Right lobe of liver (tissue), 6 donors: ENCODE measurements at regions not wholly inside any gene's neighbourhood (a gene's known extent, or its start where the extent isn't known, plus 50 kb on each side); places are given as distances from the start of the nearest gene placed in this dataset.

Experiments
- ATAC-seq, 4 donors: fragments of 200-7000 bp; cut with Tn5 transposase; one replicate each; pipeline ENCODE4 v1.9.1; 2020; ENCODE audit warnings: mild to moderate bottlenecking in 4 of 4, moderate library complexity in 4 of 4
- DNase-seq, 3 donors: peaks; one replicate each; pipeline ENCODE4 v3.0.0-alpha.2; 2020
- H3K27ac ChIP-seq, 3 donors: fragments of 200-600 bp; one replicate each; pipeline ENCODE4 v1.8.0; 2022
- H3K27me3 ChIP-seq, 2 donors: fragments of 200-600 bp; one replicate each; pipeline ENCODE4 v1.8.0; 2022
- H3K36me3 ChIP-seq, 4 donors: fragments of 200-600 bp; sonication (generic) in 1 of 4; one replicate each; pipeline versions ENCODE4 v1.5.1 to v1.8.0; 2017 to 2022; ENCODE audit warnings: control low read depth in 1 of 4
- H3K4me1 ChIP-seq, 4 donors: fragments of 200-600 bp; sonication (generic) in 1 of 4; one replicate each; pipeline versions ENCODE4 v1.5.1 to v1.8.0; 2017 to 2022; ENCODE audit warnings: control low read depth in 1 of 4
- H3K4me3 ChIP-seq, 3 donors: fragments of 200-600 bp; one replicate each; pipeline ENCODE4 v1.8.0; 2022
- H3K9me3 ChIP-seq, 4 donors: fragments of 200-600 bp; sonication (generic) in 1 of 4; one replicate each; pipeline versions ENCODE4 v1.5.1 to v1.8.0; 2017 to 2022; ENCODE audit warnings: control low read depth in 1 of 4
- CTCF ChIP-seq, 4 donors: fragments of 200-600 bp in 3 of 4; fragments of 450-650 bp in 1 of 4; IDR thresholded peaks; one replicate each; pipeline versions ENCODE4 v1.5.1 to v1.8.0; 2016 to 2022; ENCODE audit warnings: antibody characterized with exemption in 4 of 4, mild to moderate bottlenecking in 2 of 4
- POLR2A ChIP-seq: fragments of 450-650 bp; IDR thresholded peaks from one replicate; pipeline ENCODE4 v1.6.1; 2017; ENCODE audit warnings: antibody characterized with exemption, mild to moderate bottlenecking
- WGBS: methylation state at CpG from one replicate; pipeline ENCODE4 v1.1.6; 2018; ENCODE audit warnings: low coverage, low lambda C conversion rate; ENCODE audit not compliant: insufficient coverage; ENCODE audit errors: missing lambda C conversion rate; 5-methylcytosine and 5-hydroxymethylcytosine counted together
- intact Hi-C, 2 donors: fragments of 100-400 bp; cut with DNase I; formaldehyde crosslinking; loops; one replicate each; pipeline versions ENCODE4 v1.11.2 to v1.14.1; 2022
- donor health status: DM: no; HTN: yes; CAD: no.
- donor health status: DM: no; HTN: no; CAD: no.
- donor health status: DM: no; HTN: no; CAD: no.
- donor health status: DM: no; HTN: yes; CAD: no.
- donor health status: DM: no; HTN: yes; CAD: no.

- intact Hi-C loops, result no loop called here
- H3K27me3 ChIP-seq, result no peaks in the 10 kb centered on the region
- 86% methylated on average over 1 of the region's 1 CpG for WGBS
- no peaks in the 10 kb centered on the region for H3K36me3 ChIP-seq
- H3K4me1 ChIP-seq, result no peaks in the 10 kb centered on the region
- H3K9me3 ChIP-seq, result no peaks in the 10 kb centered on the region
- ATAC-seq (peak in 1 of 4 donors; percentile 50), DNase-seq (no peak)
- no peak overlapping the region for H3K27ac ChIP-seq
- TF ChIP-seq CTCF (IDR thresholded peaks at IDR 0.05) (no peak), POLR2A (no peak)
- H3K4me3 ChIP-seq, result no peak overlapping the region
These were observed 76.4 kb upstream of the NHS start for GRCh38 chrX:17298564-17298963.

GRCh38 chrX:17299206-17299605 lies 75.8 kb upstream of the NHS start:
- no peak for ATAC-seq
- H3K27me3 ChIP-seq, result no peaks in the 10 kb centered on the region
- no peaks in the 10 kb centered on the region for H3K36me3 ChIP-seq
- no peak overlapping the region for H3K4me3 ChIP-seq
- intact Hi-C loops, result no loop called here
- H3K9me3 ChIP-seq, result no peaks in the 10 kb centered on the region
- TF ChIP-seq POLR2A, result no peak
- TF ChIP-seq CTCF (IDR thresholded peaks at IDR 0.05), result no peak
- no peak for DNase-seq
- no peaks in the 10 kb centered on the region for H3K4me1 ChIP-seq
- WGBS, result 69% methylated on average over 5 of the region's 5 CpGs
- no peak overlapping the region for H3K27ac ChIP-seq

GRCh38 chrX:17323397-17323796 lies 51.6 kb upstream of the NHS start:
- H3K4me1 ChIP-seq, result no peaks in the 10 kb centered on the region
- no peak for DNase-seq
- no peak for ATAC-seq
- H3K27me3 ChIP-seq, result no peaks in the 10 kb centered on the region
- WGBS, result 46% methylated on average over 2 of the region's 4 CpGs
- no peak overlapping the region for H3K4me3 ChIP-seq
- no peaks in the 10 kb centered on the region for H3K9me3 ChIP-seq
- no peaks in the 10 kb centered on the region for H3K36me3 ChIP-seq
- TF ChIP-seq POLR2A, result no peak
- no peak for TF ChIP-seq CTCF (IDR thresholded peaks at IDR 0.05)
- H3K27ac ChIP-seq, result no peak overlapping the region
- intact Hi-C loops, result no loop called here
